LNCAP (cell line): ENCODE measurements at regions not wholly inside any gene's neighbourhood (a gene's known extent, or its start where the extent isn't known, plus 50 kb on each side); places are given as distances from the start of the nearest gene placed in this dataset.

Source experiments
- TF ChIP-seq, protein P1 (sequence below): fragments of 450-650 bp; IDR thresholded peaks from 2 replicates; pipeline ENCODE4 v1.5.1; 2017; ENCODE audit warnings: mild to moderate bottlenecking

DNA sequence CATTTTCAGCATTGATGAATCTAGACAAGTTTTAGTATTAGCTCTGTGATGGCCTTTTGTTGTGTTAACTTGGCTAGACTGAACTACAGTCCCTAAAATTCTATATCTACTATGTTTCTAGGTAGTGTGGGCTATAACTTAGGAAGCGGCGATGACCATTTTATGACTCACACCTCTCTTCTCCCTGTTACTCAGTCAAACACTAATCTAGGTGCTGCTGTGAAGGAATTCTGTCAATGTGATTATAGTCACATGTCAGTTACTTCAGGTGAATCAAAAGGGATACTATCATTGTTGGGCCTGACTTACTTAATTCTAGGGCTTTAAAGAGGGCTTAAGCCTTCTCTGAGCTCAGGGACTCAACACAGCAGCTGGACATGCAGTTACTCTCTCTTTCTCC, 691.5 kb upstream of the MAP3K7 start:
- TF ChIP-seq, protein P1, sequence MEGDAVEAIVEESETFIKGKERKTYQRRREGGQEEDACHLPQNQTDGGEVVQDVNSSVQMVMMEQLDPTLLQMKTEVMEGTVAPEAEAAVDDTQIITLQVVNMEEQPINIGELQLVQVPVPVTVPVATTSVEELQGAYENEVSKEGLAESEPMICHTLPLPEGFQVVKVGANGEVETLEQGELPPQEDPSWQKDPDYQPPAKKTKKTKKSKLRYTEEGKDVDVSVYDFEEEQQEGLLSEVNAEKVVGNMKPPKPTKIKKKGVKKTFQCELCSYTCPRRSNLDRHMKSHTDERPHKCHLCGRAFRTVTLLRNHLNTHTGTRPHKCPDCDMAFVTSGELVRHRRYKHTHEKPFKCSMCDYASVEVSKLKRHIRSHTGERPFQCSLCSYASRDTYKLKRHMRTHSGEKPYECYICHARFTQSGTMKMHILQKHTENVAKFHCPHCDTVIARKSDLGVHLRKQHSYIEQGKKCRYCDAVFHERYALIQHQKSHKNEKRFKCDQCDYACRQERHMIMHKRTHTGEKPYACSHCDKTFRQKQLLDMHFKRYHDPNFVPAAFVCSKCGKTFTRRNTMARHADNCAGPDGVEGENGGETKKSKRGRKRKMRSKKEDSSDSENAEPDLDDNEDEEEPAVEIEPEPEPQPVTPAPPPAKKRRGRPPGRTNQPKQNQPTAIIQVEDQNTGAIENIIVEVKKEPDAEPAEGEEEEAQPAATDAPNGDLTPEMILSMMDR, result no peak

DNA sequence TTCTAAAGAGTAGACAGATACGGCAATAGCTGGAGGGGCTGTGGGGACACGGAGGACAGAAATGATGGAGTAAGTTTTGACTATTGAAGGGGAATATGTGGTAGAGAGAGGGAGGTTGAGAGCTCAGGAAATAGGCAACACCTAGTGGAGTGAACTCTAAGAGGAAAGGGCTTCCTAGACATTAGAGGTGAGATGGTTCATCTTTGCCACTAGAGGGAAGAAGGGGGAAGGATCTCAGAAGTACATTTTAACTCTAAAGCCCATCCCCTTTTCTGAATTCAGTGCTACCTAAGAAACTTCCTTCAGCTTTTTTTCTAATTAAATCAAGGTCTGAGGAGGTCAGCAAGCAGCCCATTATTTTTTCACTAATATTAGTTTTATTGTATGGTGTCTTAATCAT, 689.4 kb upstream of the MAP3K7 start:
- TF ChIP-seq, protein P1, result peak; percentile 60

DNA sequence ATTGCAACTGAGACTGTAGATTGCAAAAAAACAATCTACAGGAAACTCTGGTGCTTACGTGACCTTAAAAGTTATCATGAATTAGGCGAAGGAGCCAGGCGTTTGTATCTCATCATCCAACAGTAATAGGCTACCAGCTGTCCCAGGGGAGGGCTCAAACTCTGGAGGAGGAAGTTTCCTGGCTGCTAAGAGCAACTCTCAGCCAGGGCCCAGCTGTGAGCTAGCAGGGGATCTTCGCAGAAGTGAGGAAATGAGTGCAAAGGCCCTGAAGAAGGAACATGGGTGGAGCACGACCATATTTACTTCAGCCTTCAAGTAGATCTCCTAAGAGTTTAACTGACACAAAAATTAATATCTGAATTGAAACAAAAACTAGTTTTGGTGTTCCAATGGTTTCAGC, 686.9 kb upstream of the MAP3K7 start:
- TF ChIP-seq, protein P1, result no peak

DNA sequence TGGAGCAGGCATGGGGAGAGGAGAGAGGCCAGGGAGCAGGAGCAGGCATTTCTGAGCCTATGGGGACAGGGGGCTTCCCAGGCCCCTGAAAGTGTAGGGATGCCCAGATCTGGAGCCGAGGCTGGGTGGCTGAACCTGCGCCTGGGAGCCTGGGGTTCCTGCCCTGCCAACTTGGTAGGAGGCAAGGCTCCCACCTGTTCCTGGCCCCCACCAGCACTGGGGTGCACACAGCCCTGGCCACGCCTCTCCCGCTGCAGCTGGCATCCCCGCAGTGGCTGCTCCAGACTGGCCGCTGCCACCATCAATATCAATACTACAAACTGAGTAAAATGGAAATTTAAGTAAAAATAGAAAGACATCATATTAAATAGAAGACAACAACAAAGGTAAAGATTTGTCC, 684.9 kb upstream of the MAP3K7 start:
- TF ChIP-seq, protein P1, result no peak

DNA sequence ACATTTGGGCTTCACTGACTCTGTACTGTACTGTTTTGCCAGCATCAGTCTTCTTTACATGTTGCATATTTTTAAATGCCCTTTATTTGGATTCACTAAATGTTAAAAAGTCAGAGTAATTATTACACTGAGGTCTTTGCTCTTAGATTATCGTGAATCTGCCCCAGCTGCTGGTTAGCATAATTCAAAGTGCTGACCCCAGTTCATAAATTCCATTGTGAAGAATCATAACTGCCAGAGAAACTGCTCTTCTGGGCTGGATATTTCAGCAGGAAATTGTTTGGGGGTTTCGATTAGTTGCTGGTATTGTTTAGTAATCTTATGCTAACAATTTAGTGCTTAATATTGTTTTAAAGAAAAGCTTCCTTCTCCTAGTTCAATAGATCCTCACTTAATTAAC, 682.1 kb upstream of the MAP3K7 start:
- TF ChIP-seq, protein P1, result no peak

DNA sequence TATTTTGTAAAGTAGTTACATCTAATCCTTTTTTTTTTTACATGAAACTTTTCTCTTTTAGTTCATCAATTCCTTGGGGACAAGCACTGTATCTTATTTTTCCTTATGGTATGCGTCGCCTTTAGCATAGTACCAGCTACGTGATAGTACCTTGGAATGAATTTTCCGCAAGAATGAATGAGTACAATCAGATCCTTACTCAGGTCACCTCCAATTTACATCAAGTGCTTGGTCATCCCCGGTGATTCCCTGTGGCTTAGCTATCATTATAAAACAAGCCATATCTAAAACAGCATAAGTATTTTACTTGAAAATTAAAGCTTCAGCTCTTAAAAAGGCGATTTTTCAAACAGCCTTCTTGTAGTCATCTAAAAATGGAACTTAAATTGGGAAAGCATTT, 680.4 kb upstream of the MAP3K7 start:
- TF ChIP-seq, protein P1, result no peak

DNA sequence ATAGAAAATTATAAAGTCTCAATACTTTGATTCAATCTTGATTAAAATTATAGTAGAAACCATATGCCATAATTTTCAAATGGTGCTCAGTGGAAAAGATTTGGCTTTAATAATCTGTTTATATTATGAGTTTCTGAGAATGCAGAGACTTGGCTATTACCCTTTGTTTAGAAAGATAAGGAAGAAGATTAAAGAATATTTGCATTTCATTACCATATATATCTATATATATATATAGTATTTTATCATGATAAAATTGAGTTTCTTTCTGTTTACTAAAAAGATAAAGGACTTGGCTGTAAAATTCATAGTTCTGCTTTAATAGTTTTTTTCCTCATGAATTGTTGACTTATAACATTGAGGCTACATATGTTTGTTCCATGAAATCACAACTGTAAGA, 679.3 kb upstream of the MAP3K7 start:
- TF ChIP-seq, protein P1, result no peak

DNA sequence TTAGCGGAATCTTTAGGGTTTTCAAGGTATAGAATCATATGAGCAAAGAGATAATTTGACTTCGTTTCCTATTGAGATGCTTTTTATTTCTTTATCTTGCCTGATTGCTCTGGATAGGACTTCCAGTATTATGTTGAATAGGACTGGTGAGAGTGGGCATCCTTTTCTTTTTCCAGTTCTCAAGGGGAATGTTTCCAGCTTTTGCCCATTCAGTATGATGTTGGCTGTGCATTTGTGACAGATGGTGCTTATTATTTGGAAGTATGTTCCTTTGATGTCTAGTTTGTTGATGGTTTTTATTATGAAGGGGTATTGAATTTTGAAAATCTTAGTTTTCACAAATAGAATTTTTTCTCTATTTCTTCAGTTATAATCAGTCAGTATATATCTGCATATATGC, 656.6 kb upstream of the MAP3K7 start:
- TF ChIP-seq, protein P1, result no peak
